DOHH2 (cell line): ENCODE measurements at regions not wholly inside any gene's neighbourhood (a gene's known extent, or its start where the extent isn't known, plus 50 kb on each side); places are given as distances from the start of the nearest gene placed in this dataset.

Experiments
- H3F3A ChIP-seq: fragments of 200-600 bp; sonication (generic), shearing (Covaris generic); 2 replicates; pipeline ENCODE4 v1.6.0; 2016; ENCODE audit warnings: antibody characterized with exemption, mild to moderate bottlenecking; ENCODE audit not compliant: control insufficient read depth, insufficient read depth
- H3K27ac ChIP-seq: fragments of 200-600 bp; sonication (generic); 2 replicates; pipeline ENCODE4 v1.5.1; 2014; ENCODE audit warnings: low read depth, mild to moderate bottlenecking, low read length, moderate library complexity
- H3K27me3 ChIP-seq: fragments of 200-600 bp; sonication (generic); 2 replicates; pipeline ENCODE4 v1.6.1; 2014; ENCODE audit warnings: mild to moderate bottlenecking, low read length, mixed read lengths; ENCODE audit not compliant: control insufficient read depth
- H3K36me3 ChIP-seq: fragments of 200-600 bp; sonication (generic); 2 replicates; pipeline ENCODE4 v1.6.1; 2014; ENCODE audit warnings: mild to moderate bottlenecking, low read length, moderate library complexity, mixed read lengths; ENCODE audit not compliant: control insufficient read depth
- H3K4me1 ChIP-seq: fragments of 200-600 bp; sonication (generic); 2 replicates; pipeline ENCODE4 v1.6.1; 2014; ENCODE audit warnings: mild to moderate bottlenecking, low read length, mixed read lengths; ENCODE audit not compliant: control insufficient read depth
- H3K4me2 ChIP-seq: fragments of 200-600 bp; sonication (generic); 2 replicates; pipeline ENCODE4 v1.6.0; 2014; ENCODE audit warnings: mild to moderate bottlenecking, low read length, moderate library complexity
- H3K4me3 ChIP-seq: fragments of 200-600 bp; sonication (generic); 2 replicates; pipeline ENCODE4 v1.5.1; 2014; ENCODE audit warnings: mild to moderate bottlenecking, low read length, mixed read lengths
- H3K79me2 ChIP-seq: fragments of 200-600 bp; sonication (generic); 2 replicates; pipeline ENCODE4 v1.6.1; 2014; ENCODE audit warnings: mild to moderate bottlenecking, low read length, mixed read lengths; ENCODE audit not compliant: control insufficient read depth
- H3K9me2 ChIP-seq: fragments of 200-600 bp; sonication (generic); replicated peaks from 2 replicates; pipeline ENCODE4 v1.6.1; 2014; ENCODE audit warnings: mild to moderate bottlenecking, low read length, mixed read lengths; ENCODE audit not compliant: control insufficient read depth
- H3K9me3 ChIP-seq: fragments of 200-600 bp; sonication (generic); 2 replicates; pipeline ENCODE4 v1.6.1; 2014; ENCODE audit warnings: antibody characterized with exemption, low read length, mixed read lengths; ENCODE audit not compliant: control insufficient read depth, insufficient read depth
- H4K20me1 ChIP-seq: fragments of 200-600 bp; sonication (generic); 2 replicates; pipeline ENCODE4 v1.6.0; 2014; ENCODE audit warnings: low read depth, mild to moderate bottlenecking, antibody characterized with exemption, low read length, moderate library complexity; ENCODE audit not compliant: control insufficient read depth, insufficient read depth
- EZH2phosphoT487 ChIP-seq: fragments of 200-600 bp; sonication (generic); IDR thresholded peaks from 2 replicates; pipeline ENCODE4 v1.6.1; 2017; ENCODE audit warnings: borderline replicate concordance, mild to moderate bottlenecking, antibody characterized with exemption, low read length, moderate library complexity, mixed read lengths
- TF ChIP-seq, protein P1 (sequence below): fragments of 200-600 bp; sonication (generic); IDR thresholded peaks from one replicate; pipeline ENCODE4 v1.5.1; 2014; ENCODE audit warnings: antibody characterized with exemption, mild to moderate bottlenecking, low read depth, low read length; ENCODE audit not compliant: poor library complexity, severe bottlenecking

DNA sequence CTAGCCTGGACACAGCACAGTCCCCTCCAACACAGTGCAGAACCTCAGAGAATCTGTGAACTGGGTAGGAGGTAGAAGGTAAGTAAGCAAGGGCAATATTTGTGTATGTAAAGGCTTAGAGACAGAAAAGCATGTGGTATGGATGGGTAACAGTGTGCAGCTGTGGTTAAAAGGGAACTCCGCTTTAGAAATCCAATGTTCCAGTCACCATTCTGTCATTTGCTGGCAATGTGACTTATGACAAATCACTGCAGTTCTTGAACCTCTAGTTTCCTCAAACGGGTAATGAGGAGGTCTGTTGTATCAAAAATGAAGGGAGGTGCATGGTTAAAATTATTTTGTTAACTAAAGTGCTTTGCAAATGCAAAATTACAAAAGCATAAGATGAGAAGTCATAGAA is 125.5 kb upstream of the IFNE start:
- Histone ChIP-seq H3K9me3 (no peaks in the 10 kb centered on the region), H3K4me1 (no peaks in the 10 kb centered on the region), H3K27ac (no peak overlapping the region), H3K4me3 (no peak overlapping the region), H3K79me2 (no peaks in the 10 kb centered on the region), H3F3A (no peaks in the 10 kb centered on the region), H3K36me3 (no peaks in the 10 kb centered on the region), H3K4me2 (no peak overlapping the region), H4K20me1 (no peaks in the 10 kb centered on the region), H3K9me2 (no peaks in the 10 kb centered on the region), H3K27me3 (no peaks in the 10 kb centered on the region)
- TF ChIP-seq, protein P1, sequence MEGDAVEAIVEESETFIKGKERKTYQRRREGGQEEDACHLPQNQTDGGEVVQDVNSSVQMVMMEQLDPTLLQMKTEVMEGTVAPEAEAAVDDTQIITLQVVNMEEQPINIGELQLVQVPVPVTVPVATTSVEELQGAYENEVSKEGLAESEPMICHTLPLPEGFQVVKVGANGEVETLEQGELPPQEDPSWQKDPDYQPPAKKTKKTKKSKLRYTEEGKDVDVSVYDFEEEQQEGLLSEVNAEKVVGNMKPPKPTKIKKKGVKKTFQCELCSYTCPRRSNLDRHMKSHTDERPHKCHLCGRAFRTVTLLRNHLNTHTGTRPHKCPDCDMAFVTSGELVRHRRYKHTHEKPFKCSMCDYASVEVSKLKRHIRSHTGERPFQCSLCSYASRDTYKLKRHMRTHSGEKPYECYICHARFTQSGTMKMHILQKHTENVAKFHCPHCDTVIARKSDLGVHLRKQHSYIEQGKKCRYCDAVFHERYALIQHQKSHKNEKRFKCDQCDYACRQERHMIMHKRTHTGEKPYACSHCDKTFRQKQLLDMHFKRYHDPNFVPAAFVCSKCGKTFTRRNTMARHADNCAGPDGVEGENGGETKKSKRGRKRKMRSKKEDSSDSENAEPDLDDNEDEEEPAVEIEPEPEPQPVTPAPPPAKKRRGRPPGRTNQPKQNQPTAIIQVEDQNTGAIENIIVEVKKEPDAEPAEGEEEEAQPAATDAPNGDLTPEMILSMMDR, result no peak
- TF ChIP-seq EZH2phosphoT487, result no peak

DNA sequence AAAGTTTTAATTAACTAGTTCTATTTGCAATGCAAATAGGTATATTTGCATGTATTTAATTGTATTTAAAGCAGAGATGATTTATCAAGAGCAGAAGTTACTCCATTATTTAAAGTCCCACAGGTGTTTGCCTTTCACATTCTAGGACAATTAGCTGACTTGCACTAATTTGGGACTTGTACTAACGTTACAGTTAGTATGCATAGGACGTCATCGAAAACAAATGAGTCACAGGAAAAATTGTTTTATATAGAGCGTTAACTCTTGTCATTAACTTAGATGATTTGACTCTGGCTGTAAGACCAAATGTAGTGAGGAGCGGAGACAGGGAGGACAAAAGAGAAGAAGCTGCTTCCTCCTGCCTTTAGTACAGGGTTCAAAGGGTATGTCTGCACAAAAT is 126.1 kb upstream of the IFNE start:
- TF ChIP-seq EZH2phosphoT487, result no peak
- TF ChIP-seq, protein P1, result no peak

DNA sequence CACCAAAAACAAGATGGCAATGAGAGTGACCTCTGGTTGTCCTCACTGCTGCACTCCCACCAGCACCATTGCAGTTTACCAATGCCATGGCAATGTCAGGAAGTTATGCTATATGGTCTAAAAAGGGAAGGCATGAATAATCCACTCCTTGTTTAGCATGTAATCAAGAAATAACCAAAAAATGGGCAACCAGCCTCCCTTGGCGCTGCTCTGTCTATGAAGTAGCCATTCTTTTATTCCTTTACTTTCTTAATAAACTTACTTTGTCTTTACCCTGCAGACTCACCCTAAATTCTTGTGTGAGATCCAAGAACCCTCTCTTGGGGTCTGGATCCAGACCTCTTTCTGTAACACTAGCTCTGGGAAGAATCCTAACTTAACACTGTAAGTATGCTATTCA is 127.4 kb upstream of the IFNE start:
- Histone ChIP-seq H3K4me1 (no peaks in the 10 kb centered on the region), H3K27me3 (no peaks in the 10 kb centered on the region), H3K36me3 (no peaks in the 10 kb centered on the region), H4K20me1 (no peaks in the 10 kb centered on the region), H3K79me2 (no peaks in the 10 kb centered on the region), H3K9me3 (no peaks in the 10 kb centered on the region), H3K9me2 (no peaks in the 10 kb centered on the region), H3K4me2 (no peak overlapping the region), H3K4me3 (no peak overlapping the region), H3K27ac (no peak overlapping the region), H3F3A (no peaks in the 10 kb centered on the region)
- no peak for TF ChIP-seq EZH2phosphoT487
- TF ChIP-seq, protein P1, result no peak

More for the DNA sequence above, 126.1 kb upstream of the IFNE start:
- Histone ChIP-seq H3K27me3 (no peaks in the 10 kb centered on the region), H3K4me2 (no peak overlapping the region), H3K9me3 (no peaks in the 10 kb centered on the region), H4K20me1 (no peaks in the 10 kb centered on the region), H3K9me2 (no peaks in the 10 kb centered on the region), H3K36me3 (no peaks in the 10 kb centered on the region), H3F3A (no peaks in the 10 kb centered on the region), H3K4me3 (no peak overlapping the region), H3K4me1 (no peaks in the 10 kb centered on the region), H3K79me2 (no peaks in the 10 kb centered on the region), H3K27ac (no peak overlapping the region)

DNA sequence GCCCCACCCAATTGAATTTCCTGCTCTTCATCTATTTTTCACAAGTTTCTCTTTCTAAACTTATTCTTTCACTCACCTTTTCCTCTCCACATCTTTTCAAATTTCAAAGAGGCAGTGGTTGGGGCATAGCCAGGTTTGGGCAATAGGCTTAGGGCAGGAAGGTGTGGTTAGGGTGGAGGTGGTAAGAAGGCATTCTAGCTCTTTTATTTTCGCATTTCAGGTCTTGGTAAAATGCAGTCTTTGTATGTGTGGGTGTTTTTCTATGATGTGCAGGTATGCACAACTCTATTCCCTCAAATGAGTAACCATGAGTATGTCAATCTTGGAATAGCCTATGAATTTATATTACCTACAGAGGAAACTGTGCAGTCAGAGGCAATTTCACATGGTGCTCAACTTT is 129.8 kb upstream of the IFNE start:
- H3K4me2 ChIP-seq, result no peak overlapping the region
- H3K4me3 ChIP-seq, result no peak overlapping the region
- no peaks in the 10 kb centered on the region for H3K79me2 ChIP-seq
- no peaks in the 10 kb centered on the region for H3K4me1 ChIP-seq
- H3K9me3 ChIP-seq, result no peaks in the 10 kb centered on the region
- H3K27ac ChIP-seq, result no peak overlapping the region
- no peaks in the 10 kb centered on the region for H4K20me1 ChIP-seq
- no peaks in the 10 kb centered on the region for H3K27me3 ChIP-seq
- no peak for TF ChIP-seq EZH2phosphoT487
- TF ChIP-seq, protein P1, result no peak
- no peaks in the 10 kb centered on the region for H3K36me3 ChIP-seq
- H3F3A ChIP-seq, result no peaks in the 10 kb centered on the region
- H3K9me2 ChIP-seq, result no peaks in the 10 kb centered on the region
